ENCODE measurements at regions not wholly inside any gene's neighbourhood (a gene's known extent, or its start where the extent isn't known, plus 50 kb on each side); places are given as distances from the start of the nearest gene placed in this dataset.
"Not testable (repeated sequence)": the region's sequence is repeated elsewhere in the genome, so short reads cannot be mapped to it uniquely, and the experiment has no call there.

DNA sequence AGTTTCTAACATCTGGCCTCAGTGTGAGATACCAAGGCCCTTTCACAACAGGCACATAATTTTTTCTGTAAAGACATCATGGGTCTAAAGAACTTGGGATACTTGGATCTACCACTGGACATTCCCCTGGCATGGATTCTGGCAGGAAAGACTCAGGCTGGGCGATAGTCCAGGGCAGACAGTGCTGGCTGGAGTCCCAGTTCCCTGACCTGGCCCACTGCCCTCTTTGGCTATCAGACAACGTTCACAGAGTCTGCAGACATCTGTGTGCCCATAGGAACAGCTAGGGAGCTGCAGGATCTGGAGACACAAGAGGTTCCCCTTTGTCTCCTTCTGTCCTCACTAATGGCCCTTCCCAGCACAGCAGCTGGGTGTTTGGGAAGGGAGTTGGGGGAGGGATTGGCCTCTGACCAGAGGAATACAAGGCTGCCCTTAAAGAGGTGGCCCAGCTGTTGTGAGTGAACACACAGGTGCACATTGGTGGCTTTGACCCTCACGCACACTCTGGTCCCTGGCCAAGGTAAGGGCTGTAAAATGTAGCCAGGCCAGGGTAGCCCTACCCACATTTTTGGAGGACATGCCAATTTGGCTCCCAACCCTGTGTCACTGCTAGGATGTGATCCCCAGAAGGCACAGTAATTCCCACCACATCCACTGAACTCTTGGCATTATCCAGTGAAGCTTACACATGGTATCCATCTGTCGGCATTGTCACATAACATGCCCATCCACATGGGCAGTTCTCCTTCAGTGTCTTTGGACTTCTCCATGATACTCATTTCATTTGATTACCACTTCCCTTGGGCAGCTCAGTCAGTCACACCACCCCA is 72.3 kb downstream of the SOX3 start:
- Histone ChIP-seq H3K36me3 (no peaks in the 10 kb centered on the region), H3K27me3 (ENCODE audit: insufficient read depth, low read depth, severe bottlenecking) (peaks cover 28% of the 10 kb centered on the region), H3K9me3 (ENCODE audit: severe bottlenecking) (no peaks in the 10 kb centered on the region), H3K4me3 (ENCODE audit: low read depth, low read length) (no peak overlapping the region), H3K27ac (no peak overlapping the region)
- DNase-seq, result no peak
- TF ChIP-seq CTCF (IDR thresholded peaks at IDR 0.05; ENCODE audit: low read depth, low read length), result no peak

DNA sequence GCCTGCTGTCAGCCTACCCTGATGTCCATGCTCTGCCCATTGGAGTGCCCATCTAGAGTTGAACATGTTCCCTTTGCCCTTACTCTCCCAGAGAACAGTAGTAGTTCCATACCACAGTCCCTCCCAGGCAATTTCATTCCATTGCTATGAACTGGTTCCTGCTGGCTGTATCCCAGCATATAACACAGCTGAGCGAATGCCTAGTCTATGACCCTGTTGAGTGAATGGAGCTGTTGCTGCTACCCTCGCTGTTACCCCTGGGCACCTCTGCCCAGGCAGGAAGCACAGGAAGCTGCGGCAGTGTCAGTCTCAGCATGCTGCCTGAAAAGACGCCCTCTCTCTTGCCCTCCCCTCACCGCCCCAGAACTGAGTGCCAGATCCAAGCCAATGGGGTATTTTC is 73.3 kb downstream of the SOX3 start:
- Histone ChIP-seq H3K27ac (no peak overlapping the region), H3K4me3 (ENCODE audit: low read depth, low read length) (no peak overlapping the region), H3K27me3 (ENCODE audit: insufficient read depth, low read depth, severe bottlenecking) (peaks cover 24% of the 10 kb centered on the region), H3K36me3 (no peaks in the 10 kb centered on the region), H3K9me3 (ENCODE audit: severe bottlenecking) (no peaks in the 10 kb centered on the region)
- TF ChIP-seq CTCF (IDR thresholded peaks at IDR 0.05; ENCODE audit: low read depth, low read length), result no peak
- no peak for DNase-seq

DNA sequence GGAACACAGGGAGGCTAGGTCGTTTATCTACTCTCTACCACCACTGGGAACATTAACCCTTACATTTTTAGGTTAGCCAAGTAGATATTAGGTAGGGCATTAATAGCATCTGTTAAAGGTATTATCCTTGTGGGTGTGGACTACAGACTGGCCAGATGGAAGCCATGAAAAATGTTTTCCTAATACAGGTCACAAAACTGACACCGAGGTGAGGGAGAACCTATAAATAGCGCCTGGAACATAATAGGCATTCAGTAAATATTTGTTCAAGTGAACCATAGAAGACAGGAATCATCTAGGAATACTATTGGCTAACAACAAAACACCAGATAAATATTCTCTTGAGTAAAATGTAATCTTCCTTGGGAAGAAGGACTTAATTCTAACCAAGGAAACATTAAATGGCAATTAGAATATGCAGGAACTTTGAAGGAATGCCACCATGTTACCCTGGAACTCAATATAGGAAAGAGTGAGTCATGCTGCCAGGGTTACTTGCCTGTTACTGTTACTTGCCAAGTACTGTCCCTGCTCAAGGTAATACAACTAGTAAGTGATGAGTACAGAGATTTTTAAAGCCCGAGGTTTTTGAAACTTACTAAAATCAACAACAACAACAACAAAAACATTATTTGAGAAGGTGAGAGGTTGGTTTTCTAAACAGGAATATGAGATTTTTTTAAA is 79.0 kb downstream of the SOX3 start:
- no peak for TF ChIP-seq CTCF (IDR thresholded peaks at IDR 0.05; ENCODE audit: low read depth, low read length)
- Histone ChIP-seq H3K27ac (no peak overlapping the region), H3K4me3 (ENCODE audit: low read depth, low read length) (no peak overlapping the region), H3K27me3 (ENCODE audit: insufficient read depth, low read depth, severe bottlenecking) (peaks cover 8% of the 10 kb centered on the region), H3K9me3 (ENCODE audit: severe bottlenecking) (no peaks in the 10 kb centered on the region), H3K36me3 (no peaks in the 10 kb centered on the region)
- no peak for DNase-seq

DNA sequence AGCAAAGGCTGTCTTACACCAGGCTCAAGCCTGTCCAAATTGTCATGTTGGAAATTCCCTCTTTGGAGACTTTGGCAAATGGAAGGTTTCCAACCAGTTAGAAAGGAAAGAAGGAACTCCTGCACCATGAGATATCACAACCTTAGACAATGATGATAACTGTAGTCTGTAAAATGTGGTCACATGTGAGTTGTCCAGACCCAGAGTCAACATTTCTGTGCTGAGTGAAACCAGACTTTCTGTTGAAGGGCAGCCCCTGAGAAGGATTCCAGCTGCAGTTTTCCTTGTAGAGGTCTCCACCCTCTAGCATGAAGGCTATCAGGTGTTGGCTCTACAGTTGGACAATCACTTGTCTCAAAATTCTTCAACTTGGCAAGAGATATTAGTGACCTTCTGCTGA is 82.4 kb downstream of the SOX3 start:
- no peak for DNase-seq
- H3K36me3 ChIP-seq, result no peaks in the 10 kb centered on the region
- no peak for TF ChIP-seq CTCF (IDR thresholded peaks at IDR 0.05; ENCODE audit: low read depth, low read length)
- no peaks in the 10 kb centered on the region for H3K9me3 ChIP-seq (ENCODE audit: severe bottlenecking)
- H3K27ac ChIP-seq, result no peak overlapping the region
- H3K27me3 ChIP-seq (ENCODE audit: insufficient read depth, low read depth, severe bottlenecking), result peaks cover 3% of the 10 kb centered on the region
- no peak overlapping the region for H3K4me3 ChIP-seq (ENCODE audit: low read depth, low read length)

- H3K9me3 ChIP-seq (ENCODE audit: severe bottlenecking); DNase-seq; H3K36me3 ChIP-seq: not testable (repeated sequence)
Observed at GRCh38 chrX:140402131-140402530, 102.7 kb downstream of the SOX3 start.

GRCh38 chrX:140396326-140396725 is 108.5 kb downstream of the SOX3 start:
- DNase-seq, H3K36me3 ChIP-seq: not testable (repeated sequence)
- peaks cover 10% of the 10 kb centered on the region for H3K27me3 ChIP-seq (ENCODE audit: insufficient read depth, low read depth, severe bottlenecking)

More at GRCh38 chrX:140402131-140402530, 102.7 kb downstream of the SOX3 start:
- H3K4me3 ChIP-seq (ENCODE audit: low read depth, low read length); H3K27ac ChIP-seq; H3K27me3 ChIP-seq (ENCODE audit: insufficient read depth, low read depth, severe bottlenecking): not testable (repeated sequence)

More at GRCh38 chrX:140396326-140396725, 108.5 kb downstream of the SOX3 start:
- H3K27ac ChIP-seq; H3K4me3 ChIP-seq (ENCODE audit: low read depth, low read length); H3K9me3 ChIP-seq (ENCODE audit: severe bottlenecking): not testable (repeated sequence)

Data from WERI-Rb-1 (cell line).